GM12864 (cell line): ENCODE measurements at regions not wholly inside any gene's neighbourhood (a gene's known extent, or its start where the extent isn't known, plus 50 kb on each side); places are given as distances from the start of the nearest gene placed in this dataset.
"Not testable (repeated sequence)": the region's sequence is repeated elsewhere in the genome, so short reads cannot be mapped to it uniquely, and the experiment has no call there.

ENCODE experiments used
- DNase-seq: peaks from one replicate; pipeline ENCODE4 v3.0.0-alpha.2; 2011; ENCODE audit warnings: low read depth
- H3K4me3 ChIP-seq: 2 replicates; pipeline ENCODE4 v1.5.1; 2011; ENCODE audit warnings: mild to moderate bottlenecking, low read depth, low read length, control low read depth
- TF ChIP-seq, protein P1 (sequence below): IDR thresholded peaks from 2 replicates; pipeline ENCODE4 v1.5.1; 2011; ENCODE audit warnings: low read depth, mild to moderate bottlenecking, moderate library complexity, low read length, control low read depth, inconsistent platforms; ENCODE audit errors: missing control alignments

DNA sequence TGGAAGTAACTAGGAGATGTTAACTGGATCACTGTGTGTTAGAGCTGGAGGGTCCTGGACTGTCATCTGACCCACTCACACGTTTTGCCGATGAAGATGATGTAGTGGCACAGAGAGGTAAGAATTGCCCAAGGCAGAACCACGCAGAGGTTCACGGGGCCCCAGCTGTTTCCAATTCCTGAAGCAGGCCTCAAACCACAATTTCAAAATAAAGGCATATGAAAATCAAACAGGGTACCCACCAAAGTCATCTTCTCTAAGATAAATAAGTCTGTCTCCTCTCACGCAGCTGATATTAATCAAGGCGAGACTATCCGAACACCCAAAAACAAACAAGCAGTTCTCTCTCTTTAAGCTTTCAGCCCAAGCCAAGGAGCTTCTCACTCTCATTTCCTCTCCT is 113.3 kb upstream of the JCAD start:
- no peak overlapping the region for H3K4me3 ChIP-seq
- TF ChIP-seq, protein P1, sequence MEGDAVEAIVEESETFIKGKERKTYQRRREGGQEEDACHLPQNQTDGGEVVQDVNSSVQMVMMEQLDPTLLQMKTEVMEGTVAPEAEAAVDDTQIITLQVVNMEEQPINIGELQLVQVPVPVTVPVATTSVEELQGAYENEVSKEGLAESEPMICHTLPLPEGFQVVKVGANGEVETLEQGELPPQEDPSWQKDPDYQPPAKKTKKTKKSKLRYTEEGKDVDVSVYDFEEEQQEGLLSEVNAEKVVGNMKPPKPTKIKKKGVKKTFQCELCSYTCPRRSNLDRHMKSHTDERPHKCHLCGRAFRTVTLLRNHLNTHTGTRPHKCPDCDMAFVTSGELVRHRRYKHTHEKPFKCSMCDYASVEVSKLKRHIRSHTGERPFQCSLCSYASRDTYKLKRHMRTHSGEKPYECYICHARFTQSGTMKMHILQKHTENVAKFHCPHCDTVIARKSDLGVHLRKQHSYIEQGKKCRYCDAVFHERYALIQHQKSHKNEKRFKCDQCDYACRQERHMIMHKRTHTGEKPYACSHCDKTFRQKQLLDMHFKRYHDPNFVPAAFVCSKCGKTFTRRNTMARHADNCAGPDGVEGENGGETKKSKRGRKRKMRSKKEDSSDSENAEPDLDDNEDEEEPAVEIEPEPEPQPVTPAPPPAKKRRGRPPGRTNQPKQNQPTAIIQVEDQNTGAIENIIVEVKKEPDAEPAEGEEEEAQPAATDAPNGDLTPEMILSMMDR, result no peak
- DNase-seq, result no peak

DNA sequence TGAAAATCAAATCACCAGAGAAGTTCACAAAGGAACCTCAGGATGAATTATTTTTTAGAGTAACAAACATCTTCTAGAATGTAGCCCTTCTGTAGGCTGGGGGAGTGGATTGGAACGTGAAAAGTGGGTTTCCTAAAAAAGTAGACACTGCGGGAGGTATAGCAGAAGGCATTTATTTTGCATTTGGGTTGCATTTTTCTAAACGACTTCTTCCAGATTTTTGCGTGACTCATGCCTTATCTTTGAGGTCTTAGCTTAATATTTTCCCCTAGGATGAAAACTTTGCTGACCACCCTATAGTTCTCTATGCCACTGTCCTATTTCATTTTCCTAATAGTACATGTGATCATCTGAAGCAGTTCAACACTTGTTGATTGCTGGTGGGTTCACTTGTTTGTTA is 112.7 kb upstream of the JCAD start:
- TF ChIP-seq, protein P1, result no peak
- no peak overlapping the region for H3K4me3 ChIP-seq
- no peak for DNase-seq

DNA sequence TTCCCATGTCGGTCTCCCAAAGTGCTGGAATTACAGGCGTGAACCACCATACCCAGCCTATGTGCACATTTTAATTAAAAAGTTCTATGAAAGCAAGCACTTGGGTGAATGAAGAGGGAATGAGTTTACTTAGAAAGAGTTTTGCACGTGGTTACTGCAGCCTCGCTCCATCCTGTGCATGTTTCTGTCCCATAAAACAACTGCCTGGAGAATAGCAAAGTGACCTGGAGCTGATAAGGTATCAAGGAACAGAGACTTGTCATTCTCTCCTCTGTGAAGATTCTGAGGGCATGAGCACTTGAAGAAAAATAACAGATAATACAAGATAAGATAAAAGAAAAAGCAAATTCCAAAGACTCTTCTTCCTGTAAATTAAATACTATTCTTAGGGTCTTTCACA is 112.2 kb upstream of the JCAD start:
- no peak for DNase-seq
- TF ChIP-seq, protein P1, result no peak
- no peak overlapping the region for H3K4me3 ChIP-seq

DNA sequence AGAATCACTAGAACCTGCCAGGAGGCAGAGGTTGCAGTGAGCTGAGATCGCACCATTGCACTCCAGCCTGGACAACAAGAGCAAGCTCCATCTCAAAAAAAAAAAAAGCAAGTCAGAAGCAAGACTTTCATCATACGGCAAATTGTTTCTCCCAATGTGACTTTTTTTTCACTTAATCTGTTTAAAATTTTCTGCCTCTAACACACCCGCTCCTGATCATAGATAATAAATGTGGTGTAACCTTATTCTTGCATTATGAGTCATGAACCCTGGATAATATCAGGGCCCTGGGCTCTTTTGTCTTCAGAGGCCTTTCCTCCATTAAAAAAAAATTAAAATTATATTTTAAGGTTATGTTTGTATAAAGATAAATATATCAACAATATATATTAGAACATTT is 111.4 kb upstream of the JCAD start:
- DNase-seq, result no peak
- no peak overlapping the region for H3K4me3 ChIP-seq
- TF ChIP-seq, protein P1, result no peak

DNA sequence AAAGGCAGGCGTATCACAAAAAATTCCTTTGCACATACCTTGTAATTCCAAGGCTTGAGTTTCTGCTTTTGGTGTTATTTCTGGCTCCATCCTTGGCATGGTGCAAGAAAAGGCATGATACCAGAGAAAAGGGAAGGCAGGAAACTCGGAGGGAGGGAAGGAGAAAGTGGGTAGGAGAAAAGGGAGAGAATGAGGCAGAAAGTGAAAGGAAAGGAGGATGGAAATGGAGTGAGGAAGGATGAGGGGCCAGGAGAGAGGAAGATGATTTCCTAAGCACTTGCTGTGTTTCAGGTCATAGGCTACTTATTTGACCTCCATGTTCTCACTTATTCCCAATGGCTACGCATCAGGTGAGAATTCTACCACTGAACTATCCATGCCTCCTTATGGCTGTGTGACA is 110.8 kb upstream of the JCAD start:
- DNase-seq, result no peak
- TF ChIP-seq, protein P1, result no peak

DNA sequence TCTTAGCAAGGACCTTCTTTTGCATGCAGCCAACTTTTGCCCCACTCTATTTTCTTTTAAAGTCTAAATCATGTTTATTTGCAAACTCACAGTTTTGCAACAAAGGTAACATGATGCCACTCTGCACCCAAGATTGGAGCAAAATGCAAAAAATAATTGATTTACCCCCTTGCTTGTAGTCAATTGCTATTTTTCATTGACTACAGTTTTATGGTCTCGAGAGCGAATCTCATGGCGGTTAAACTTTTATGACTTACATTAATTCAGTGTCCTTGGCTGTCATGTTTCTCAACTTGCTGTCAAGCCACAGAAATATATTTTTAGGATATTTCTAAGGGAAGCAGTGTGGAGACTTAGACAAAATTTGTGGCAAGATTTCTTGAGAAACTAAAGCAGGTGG is 110.0 kb upstream of the JCAD start:
- H3K4me3 ChIP-seq, result no peak overlapping the region
- TF ChIP-seq, protein P1, result no peak
- no peak for DNase-seq

More for the DNA sequence above, 110.8 kb upstream of the JCAD start:
- H3K4me3 ChIP-seq, result no peak overlapping the region

DNA sequence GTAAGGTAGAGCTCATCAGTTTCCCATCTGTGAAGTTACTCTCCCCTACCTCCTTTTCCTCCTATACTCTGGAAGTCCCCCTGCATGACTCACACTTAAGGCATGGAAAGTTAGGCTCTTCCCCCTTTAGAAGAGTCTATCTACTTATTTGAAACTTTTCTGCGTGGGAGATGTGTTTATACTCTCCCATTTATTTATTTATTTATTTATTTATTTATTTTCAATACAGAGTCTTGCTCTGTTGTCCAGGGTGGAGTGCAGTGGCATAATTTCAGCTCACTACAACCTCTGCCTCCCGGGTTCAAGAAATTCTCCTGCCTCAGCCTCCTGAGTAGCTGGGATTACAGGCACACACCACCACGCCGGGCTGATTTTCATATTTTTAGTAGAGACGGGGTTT is 107.5 kb upstream of the JCAD start:
- no peak overlapping the region for H3K4me3 ChIP-seq
- DNase-seq, result no peak
- TF ChIP-seq, protein P1, result no peak

DNA sequence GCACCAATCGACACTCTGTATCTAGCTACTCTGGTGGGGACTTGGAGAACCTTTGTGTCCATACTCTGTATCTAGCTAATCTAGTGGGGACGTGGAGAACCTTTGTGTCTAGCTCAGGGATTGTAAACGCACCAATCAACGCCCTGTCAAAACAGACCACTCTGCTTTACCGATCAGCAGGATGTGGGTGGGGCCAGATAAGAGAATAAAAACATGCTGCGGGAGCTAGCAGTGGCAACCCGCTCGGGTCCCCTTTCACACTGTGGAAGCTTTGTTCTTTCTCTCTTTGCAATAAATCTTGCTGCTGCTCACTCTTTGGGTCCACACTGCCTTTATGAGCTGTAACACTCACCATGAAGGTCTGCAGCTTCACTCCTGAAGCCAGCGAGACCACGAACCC is 104.0 kb upstream of the JCAD start:
- H3K4me3 ChIP-seq, DNase-seq: not testable (repeated sequence)

DNA sequence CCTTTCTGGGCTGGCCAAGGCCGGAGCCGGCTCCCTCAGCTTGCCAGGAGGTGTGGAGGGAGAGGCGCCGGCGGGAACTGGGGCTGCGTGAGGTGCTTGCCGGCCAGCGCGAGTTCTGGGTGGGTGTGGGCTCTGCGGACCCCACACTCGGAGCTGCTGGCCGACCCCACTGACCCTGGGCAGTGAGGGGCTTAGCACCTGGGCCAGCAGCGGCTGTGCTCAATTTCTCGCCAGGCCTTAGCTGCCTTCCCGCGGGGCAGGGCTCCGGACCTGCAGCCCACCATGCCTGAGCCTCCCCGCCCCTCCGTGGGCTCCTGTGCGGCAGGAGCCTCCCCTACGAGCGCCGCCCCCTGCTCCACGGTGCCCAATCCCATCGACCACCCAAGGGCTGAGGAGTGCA is 103.4 kb upstream of the JCAD start:
- not testable (repeated sequence) for H3K4me3 ChIP-seq, DNase-seq
